Hematopoietic multipotent progenitor cell (in vitro differentiated cells): ENCODE measurements at regions not wholly inside any gene's neighbourhood (a gene's known extent, or its start where the extent isn't known, plus 50 kb on each side); places are given as distances from the start of the nearest gene placed in this dataset.

Experiments
- DNase-seq, 3 donors: peaks; one replicate each; pipeline ENCODE4 v3.0.0-alpha.2; 2011 to 2015; ENCODE audit warnings: low read depth in 2 of 3, low spot score in 2 of 3

DNA sequence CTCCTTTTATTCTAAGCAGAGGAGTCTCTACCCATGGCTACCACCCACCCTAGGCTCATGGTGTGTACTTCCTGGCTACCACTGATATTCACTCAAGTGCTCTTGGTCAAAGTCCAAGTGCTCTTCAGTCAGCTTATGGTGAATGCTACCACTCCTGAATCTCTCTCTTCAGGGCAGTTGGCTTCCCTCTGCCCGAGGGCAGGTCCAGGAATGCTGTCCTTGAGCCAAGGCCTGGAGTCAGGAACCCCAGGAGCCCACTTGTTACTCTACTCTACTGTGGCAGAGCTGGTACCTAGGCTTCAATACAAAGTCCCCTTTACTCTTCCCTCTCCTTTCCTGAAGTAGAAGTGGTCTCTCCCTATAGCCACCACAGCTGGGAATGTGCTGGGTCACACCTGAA is 226.0 kb downstream of the DIPK2A start:
- DNase-seq, result no peak

DNA sequence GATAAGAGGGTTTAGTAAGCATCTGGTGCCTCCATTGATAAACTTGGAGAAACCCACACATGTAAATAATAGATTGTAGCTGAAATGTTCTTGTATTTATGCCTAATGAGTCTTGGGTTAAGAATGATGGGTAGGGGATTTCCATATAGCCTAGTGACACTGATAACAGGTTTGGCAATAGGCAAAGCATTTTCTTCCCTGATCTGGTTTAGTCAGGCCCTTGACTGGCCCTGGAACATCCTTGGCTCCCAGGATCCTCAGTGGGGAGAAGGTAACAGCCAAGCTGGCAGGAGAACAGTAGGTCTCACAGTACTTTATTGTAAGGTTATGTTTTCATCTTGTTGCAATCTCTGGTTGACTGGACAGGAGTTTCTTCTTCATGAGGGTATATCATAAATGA is 228.4 kb downstream of the DIPK2A start:
- DNase-seq, result no peak

DNA sequence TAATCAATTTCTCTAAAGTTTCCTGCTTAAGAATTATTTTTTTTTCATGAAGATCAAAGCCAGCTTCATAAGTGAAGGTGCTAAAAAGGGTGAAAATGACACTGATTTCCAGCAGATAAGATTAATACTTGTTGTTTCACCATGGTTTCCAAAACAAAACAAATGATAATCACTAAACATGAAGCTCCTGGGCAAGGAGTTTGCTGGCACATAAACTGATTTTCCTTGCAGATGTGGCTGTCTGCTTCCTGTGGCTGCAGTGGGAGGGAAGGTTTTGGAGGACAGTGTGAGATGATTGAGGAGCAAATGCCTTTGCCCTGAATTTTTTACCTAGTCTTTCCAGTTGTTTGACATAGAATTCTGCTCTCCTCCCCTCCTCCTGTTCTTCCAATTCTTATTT is 228.8 kb downstream of the DIPK2A start:
- DNase-seq, result no peak

DNA sequence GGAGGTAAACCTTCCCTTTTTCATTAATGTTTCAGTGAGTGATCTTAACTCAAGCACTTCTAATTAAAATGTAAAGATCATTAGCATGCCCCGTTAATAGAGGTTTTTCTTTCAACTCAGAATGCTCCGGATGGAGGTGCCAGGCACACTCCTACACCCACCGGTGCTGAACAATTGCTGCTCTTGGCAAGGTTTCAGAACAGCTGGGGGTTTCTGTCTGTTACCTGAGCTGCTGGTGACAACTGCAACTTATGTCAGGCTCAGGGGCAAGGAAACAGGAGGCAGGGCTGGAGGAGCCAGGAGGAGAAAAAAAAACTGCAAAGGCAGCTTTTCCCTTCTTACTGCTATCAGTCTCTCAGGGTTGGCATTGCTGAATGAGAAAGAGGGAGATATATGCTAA is 250.1 kb downstream of the DIPK2A start:
- no peak for DNase-seq

DNA sequence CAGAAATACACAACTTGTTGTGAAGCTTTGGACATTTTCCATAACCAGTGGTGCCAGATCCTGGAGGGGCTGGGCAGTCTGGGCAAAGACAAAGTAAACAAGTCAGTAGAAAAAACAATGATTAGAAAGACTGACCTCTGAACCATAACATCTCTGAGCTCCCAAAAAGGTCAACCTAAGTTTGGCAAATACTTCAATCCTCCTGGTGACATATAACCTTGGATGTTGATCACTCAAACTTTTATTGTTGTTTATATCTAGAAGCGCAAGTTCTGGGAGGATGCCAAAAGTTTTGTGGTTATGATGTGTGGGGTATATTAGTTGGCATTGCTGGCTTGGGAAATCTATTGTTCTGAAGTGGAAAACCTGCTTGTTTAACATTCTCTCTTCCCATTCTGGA is 257.7 kb downstream of the DIPK2A start:
- no peak for DNase-seq

DNA sequence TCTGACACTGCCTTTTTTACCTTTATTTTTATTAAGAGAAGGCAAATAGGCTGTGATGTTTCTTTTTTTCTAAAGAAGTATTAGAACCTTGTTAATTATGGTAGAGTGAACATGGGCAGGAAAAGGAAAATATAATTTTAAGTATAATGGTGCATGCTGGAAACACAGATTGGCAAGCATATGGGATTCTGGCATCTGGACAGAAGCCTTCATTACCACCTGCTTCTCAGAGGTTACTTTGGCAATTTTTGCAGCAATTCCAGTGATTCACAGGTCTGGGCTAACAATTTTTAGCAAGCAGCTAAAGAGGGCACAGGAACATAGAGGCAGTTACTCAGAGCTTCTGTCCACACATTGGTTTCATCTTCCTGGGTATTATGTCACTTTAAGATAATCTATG is 258.3 kb downstream of the DIPK2A start:
- DNase-seq, result no peak

DNA sequence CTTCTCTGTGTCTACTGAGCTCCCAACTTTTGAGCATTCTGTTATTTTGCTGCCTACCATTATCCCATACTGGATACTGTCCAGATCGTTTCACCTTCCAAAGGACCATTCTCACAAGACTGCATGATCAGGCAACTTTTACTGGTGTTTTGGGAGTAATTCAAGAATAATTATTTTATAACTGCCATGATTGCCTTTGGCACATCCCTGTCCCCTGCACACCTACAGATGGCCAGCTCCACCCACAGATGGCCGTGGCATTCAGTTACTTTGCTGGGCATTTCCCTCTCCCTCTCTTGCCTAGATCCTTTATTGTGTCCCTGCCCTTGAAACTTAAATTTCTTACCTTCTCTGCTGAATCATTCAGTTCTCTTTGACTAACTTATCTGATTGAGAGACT is 263.9 kb downstream of the DIPK2A start:
- no peak for DNase-seq

DNA sequence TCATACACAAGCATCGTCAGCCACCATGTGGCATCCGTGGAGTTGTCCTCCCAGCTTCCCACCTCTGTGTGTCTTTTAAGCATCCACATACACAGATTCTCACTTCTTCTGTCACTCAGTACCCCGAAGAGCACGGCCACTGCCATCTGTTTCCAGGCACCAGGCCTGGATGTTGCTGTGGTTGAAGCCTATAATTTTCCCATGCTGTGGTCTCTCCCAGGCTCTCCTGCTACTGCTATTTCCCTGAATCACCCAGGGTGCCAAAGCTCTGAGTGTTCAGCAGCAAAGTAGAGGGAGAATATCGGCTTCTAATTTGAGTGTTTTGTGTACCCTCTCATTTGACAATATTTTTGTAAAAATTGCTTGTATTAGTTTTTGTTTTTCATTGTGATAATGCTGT is 265.7 kb downstream of the DIPK2A start:
- no peak for DNase-seq

DNA sequence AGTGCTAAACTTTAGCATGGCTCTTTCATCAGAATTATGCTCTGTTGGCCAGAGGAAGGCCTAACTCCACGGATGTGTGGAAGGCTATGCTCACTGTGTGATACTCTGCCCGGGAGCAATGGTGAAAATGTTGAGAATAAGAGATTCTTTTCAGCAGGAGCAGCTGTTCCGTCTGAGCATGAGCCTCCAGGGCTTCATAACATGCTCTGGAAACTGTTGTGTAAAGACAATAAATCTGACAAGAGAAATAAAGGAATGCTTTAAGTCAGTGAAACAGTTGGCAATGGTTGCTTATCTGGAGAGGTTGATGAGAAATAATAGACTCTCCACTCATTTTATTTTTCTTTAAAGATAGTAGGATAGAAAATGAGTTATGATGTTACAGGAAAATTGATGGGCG is 269.8 kb downstream of the DIPK2A start:
- DNase-seq, result no peak

DNA sequence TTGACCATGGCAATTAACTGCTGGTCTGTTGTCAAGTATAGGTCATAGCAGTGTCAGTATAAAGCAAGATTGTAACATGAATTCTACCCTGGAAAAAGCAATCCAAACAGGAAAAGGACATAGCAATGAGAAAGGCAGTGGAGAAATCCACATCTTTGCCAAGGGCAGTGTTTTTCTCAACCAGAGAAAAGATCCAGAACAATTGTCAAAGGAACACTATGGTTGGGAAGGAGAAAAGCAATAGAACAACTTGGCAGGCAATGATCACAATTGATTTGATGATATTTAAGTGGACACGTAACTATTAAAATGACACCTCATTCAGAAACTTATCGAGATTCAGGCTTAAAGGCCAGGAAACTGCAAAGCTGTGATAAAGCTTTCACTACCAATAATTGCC is 271.1 kb downstream of the DIPK2A start:
- DNase-seq, result no peak

DNA sequence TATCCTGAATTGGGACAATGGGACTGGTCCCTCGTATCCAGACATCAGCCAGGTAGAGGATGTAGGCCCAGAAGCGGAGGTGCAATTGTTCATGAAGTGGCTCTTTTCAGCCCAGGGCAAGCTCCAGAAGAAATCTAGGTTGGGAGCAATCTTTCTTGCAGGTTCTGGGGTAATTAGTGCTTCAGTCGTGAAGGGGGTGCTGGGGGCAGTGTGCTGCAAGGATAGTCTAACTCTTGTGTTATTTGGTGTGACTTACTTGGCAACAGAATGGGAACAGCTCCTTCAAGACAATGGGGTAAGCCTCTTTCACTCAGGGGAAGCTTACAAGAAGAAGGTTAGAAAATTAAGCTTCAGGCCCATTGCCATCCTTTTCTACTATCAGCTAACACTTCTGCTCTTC is 273.0 kb downstream of the DIPK2A start:
- no peak for DNase-seq

DNA sequence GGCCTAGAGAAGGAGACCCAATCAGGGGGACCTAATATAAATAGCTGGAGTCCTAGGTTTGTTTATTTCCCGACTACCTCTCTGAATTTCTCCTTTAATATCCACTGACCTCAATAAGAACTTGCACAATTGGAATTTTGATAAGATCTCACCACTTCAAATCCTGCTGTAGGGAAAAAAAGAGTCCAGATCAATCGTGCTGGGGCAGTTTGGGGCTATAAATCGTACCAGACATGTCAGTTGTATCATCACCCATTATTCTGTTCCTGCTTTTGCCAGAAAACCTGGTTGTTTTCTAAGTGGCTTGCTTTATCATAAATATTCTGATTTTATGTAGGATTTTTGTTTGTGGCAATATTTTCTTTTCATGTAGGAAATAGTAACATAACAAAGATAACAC is 281.3 kb downstream of the DIPK2A start:
- DNase-seq, result no peak

DNA sequence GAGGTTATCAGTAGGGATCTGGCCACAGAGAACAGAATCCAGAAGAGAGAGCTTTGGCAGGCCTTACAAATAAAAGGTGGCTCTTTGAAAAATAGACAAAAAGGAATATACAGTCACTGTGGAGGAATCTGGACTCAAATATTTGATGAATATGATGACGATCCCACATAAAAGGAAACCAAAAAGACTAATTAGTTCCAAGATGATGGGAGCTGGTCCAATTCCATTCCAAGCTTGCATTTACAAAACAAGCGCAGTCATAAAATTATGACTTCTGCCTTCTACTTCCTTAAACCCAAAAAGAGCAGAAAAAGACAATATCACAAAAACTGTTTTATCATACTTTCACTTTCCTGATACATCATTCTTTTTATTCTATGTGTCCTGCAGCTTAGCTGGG is 285.8 kb downstream of the DIPK2A start:
- DNase-seq, result peak in 1 of 3 donors; percentile 19

DNA sequence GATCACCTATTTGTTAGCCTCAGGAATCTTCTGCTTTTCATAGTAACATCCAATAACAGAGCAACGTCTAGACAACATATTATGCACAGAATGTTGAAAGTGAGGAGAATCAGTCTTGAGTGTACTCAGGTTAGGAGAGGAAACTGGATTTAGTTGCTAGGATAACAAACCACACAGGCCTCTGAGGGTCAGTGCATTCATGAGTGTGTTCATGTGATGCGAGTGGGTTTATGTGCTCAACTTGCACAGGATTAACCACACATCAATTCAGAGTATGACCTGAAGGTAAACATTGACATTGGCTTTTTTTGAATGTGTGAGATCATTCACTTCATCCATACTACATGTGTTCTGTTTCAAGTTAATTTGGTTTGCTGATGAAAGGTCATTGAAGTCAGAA is 287.6 kb downstream of the DIPK2A start:
- no peak for DNase-seq

DNA sequence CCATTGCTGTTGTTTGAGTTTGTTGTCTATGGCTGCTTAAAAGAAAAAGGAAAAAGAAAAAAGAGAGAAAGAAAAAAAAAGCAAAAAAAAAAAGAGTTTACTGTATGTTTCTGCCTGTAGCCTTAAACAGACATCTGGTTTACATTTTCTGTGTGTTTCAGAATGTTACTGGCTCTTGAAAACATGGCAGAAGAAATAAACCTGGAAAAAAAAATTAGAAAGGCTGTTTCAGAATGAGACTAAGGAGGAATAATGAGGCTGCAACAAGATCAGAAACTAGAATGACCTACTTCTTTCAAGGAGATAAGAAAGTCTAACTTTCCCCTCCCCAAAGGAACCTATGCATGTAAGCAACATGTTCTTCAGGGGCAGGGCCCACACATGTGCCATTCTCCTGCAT is 292.1 kb downstream of the DIPK2A start:
- DNase-seq, result no peak

DNA sequence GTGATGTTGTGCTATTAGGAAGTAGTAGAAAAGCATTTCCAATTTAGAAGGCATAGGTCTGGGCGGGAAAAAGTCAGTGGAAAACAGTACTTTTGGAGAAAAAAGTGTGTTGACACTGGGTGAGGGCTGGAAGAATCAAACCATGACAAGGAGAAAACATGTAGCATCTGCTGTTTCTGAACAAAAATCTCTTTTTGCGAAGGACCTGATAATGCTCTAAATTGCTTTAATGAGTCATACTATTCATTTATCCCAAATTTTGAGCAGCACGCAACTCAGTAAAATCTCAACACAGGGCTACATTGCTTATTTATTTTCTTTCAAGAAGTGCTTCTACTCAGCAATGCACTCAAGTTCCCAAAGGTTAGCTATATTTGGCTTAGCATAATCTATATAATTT is 292.7 kb downstream of the DIPK2A start:
- no peak for DNase-seq

DNA sequence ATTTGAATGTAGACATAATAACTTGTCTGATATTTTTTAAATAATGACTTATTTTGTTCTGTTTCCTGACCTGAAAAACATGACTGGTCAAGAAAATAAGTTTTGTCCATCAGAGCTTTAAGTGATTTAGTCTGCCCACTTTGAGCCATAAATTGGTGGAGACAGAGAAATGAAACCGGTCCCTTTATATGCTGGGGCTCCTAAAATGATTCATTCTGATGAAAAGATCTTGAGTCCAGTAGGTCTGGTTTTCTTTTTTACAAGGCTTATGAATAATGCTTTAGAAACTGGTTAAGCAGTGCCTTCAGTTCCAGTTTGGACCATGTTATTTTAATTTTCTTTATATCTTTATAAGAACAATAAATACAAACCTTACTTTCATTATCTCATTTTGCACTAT is 293.2 kb downstream of the DIPK2A start:
- DNase-seq, result no peak

DNA sequence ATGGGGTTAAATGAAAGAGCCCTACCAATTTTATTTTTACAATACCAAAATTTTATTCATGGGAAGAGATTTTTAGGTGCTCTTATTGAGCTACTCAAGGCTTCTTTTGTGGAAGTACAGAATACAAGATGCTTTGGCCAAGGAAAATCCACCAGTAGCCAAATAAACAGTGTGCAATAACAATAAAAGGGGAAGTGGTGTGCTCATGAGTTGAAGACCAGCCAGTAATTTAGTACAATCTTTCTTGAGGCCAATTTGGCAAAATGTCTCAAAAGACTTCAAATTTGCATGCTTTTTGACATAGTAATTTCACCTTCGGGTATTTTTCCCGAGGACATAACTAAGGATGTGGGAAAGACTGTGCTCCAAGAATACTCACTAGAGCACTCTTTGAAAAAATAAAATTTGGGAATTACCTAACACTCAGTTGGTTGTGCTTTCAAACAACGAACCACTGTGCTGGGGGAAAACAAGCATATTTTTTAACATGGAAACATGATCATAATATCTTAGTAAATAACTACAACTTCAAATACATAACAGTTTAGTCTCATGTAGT is 294.0 kb downstream of the DIPK2A start:
- peak in 1 of 3 donors; percentile 46 for DNase-seq

DNA sequence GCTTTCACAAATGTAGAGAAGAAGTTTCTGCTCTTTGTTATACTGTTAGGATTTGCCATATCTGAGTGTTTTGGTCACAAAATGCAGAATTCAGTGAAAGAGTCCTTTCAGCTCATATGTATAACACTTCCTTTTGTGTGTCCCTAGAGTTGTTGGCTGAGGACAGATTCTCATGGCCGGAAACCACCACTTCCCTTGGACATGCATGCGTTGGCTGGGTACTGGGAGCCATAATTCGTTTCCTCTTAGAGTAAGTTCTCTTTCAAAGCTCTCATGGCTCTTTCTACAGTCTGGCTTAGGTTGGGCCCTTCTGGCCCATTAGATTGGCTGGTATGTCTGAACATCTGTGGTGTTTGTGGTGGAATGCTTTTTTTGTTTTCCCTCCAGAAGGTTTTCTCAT is 298.5 kb downstream of the DIPK2A start:
- DNase-seq, result peak in 2 of 3 donors; percentile 13 to 74

DNA sequence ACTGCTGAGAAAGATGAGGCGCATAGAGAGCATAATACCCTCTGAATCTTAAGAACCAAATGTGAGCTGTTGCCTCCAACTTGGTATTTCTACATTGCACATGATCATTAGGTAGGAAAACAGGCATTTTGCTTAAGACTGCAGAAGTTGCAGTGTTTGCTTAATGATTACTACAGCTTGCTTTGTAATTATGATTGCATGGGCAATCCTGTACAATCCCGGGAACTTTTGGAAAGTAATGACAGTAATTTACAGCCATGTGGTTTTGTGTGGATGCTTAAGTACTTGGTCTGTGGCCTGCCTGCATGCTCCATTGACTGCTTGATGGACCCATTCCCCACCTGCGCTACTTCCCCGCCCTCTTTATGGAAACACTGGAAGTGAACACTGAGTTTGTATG is 301.1 kb downstream of the DIPK2A start:
- no peak for DNase-seq

DNA sequence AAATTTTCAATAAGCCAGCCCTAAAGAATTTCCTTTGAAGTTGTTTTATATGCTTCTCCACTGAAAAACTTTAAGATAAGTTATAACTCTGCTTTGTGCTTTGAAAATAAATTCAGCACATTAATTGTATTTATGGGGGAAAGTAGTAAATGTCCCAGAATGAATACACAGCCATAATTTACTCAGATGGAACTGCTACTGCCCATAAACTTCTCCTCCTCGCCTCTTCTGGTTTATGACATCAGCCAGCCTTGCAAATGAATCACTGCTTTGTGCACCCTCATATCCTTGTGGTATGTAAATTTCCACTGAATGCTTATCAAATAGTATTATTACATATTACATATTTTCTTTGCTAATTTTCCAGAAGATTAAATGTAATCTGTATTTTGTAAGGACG is 302.0 kb downstream of the DIPK2A start:
- no peak for DNase-seq

DNA sequence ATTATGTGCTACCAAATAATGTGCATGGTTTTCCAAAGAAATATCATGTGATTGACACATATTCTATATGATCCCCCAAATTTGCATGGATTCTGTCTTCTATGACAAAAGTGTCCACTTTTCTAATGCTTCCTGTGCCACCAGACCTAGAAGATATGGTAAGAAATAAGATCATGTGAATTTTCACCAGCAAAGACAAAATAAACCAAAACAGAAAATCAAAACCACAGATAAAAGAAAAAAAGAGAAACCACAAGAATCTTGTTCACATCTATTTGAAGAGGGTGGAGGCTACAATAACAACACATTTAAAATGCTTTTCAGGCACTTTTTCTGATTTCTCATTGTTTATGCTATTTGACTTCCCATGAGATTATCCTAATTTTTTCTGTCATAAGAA is 303.4 kb downstream of the DIPK2A start:
- no peak for DNase-seq

DNA sequence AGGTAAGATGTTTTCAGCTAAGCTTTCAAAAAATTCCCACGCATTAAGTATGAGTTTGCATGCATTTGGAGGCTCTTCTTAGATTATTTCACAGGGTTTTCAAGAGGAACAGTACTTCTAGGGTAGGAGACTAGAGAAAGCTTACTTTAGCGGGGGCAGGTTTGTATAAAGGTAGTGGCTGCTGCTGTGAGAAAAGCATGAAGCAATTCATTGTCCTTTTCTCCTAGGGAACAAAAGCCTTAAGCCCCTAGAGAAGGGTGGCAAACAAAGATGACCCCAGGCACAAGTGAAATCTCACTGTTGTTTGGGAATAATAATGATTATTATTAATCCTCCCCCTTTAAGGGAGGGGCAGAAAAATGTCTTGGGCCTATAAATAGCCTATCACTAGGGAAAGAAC is 310.7 kb downstream of the DIPK2A start:
- no peak for DNase-seq
